ENCODE measurements at regions not wholly inside any gene's neighbourhood (a gene's known extent, or its start where the extent isn't known, plus 50 kb on each side); places are given as distances from the start of the nearest gene placed in this dataset.
"Not testable (repeated sequence)": the region's sequence is repeated elsewhere in the genome, so short reads cannot be mapped to it uniquely, and the experiment has no call there.

DNA sequence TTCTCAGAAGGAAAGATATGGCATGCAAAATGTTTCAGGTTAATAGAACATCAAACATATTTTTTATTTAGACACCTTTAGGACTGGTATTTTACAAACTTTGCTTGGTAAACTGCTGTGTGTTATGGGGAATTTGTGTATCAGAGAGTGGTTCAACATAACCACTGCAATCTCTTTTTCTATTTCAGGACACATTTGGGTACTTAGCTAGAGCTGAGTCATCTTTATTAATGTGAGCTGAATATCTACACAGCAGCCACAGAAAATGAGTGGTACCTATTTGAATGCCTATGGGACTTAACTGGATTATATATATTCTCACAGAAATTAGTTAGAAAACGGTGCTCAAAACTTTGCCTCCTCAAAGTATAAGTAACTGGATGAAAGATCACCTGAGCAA is 179.8 kb downstream of the SPDYE17 start:
- not testable (repeated sequence) for H3K27ac ChIP-seq (ENCODE audit: insufficient read depth, low read length, poor library complexity, severe bottlenecking)

GRCh38 chr7:76851617-76852016 is 180.5 kb downstream of the SPDYE17 start:
- not testable (repeated sequence) for H3K27me3 ChIP-seq (replicated peaks; ENCODE audit: control insufficient read depth, insufficient read depth, low read length, poor library complexity, severe bottlenecking); H3K27ac ChIP-seq (ENCODE audit: insufficient read depth, low read length, poor library complexity, severe bottlenecking); H3K9me3 ChIP-seq (ENCODE audit: control insufficient read depth, low read length); H3K4me3 ChIP-seq (ENCODE audit: insufficient read depth, low read depth, low read length, poor library complexity, severe bottlenecking); H3K4me1 ChIP-seq (ENCODE audit: control insufficient read depth, insufficient read depth, low read length, poor library complexity, severe bottlenecking); H3K36me3 ChIP-seq (ENCODE audit: control insufficient read depth, insufficient read depth, low read length); DNase-seq

More for the DNA sequence above, 179.8 kb downstream of the SPDYE17 start:
- DNase-seq; H3K4me1 ChIP-seq (ENCODE audit: control insufficient read depth, insufficient read depth, low read length, poor library complexity, severe bottlenecking); H3K9me3 ChIP-seq (ENCODE audit: control insufficient read depth, low read length); H3K4me3 ChIP-seq (ENCODE audit: insufficient read depth, low read depth, low read length, poor library complexity, severe bottlenecking); H3K27me3 ChIP-seq (replicated peaks; ENCODE audit: control insufficient read depth, insufficient read depth, low read length, poor library complexity, severe bottlenecking); H3K36me3 ChIP-seq (ENCODE audit: control insufficient read depth, insufficient read depth, low read length): not testable (repeated sequence)

- not testable (repeated sequence) for H3K36me3 ChIP-seq (ENCODE audit: control insufficient read depth, insufficient read depth, low read length); DNase-seq; H3K4me3 ChIP-seq (ENCODE audit: insufficient read depth, low read depth, low read length, poor library complexity, severe bottlenecking); H3K27me3 ChIP-seq (replicated peaks; ENCODE audit: control insufficient read depth, insufficient read depth, low read length, poor library complexity, severe bottlenecking); H3K4me1 ChIP-seq (ENCODE audit: control insufficient read depth, insufficient read depth, low read length, poor library complexity, severe bottlenecking); H3K9me3 ChIP-seq (ENCODE audit: control insufficient read depth, low read length); H3K27ac ChIP-seq (ENCODE audit: insufficient read depth, low read length, poor library complexity, severe bottlenecking)
These were observed 182.1 kb downstream of the SPDYE17 start for GRCh38 chr7:76849887-76850563.

- H3K4me3 ChIP-seq (ENCODE audit: insufficient read depth, low read depth, low read length, poor library complexity, severe bottlenecking); DNase-seq: not testable (repeated sequence)
These were observed 192.3 kb downstream of the SPDYE17 start for GRCh38 chr7:76839879-76840278.

GRCh38 chr7:76839214-76839613 is 192.9 kb downstream of the SPDYE17 start:
- not testable (repeated sequence) for H3K27ac ChIP-seq (ENCODE audit: insufficient read depth, low read length, poor library complexity, severe bottlenecking); H3K4me1 ChIP-seq (ENCODE audit: control insufficient read depth, insufficient read depth, low read length, poor library complexity, severe bottlenecking); H3K4me3 ChIP-seq (ENCODE audit: insufficient read depth, low read depth, low read length, poor library complexity, severe bottlenecking); DNase-seq; H3K9me3 ChIP-seq (ENCODE audit: control insufficient read depth, low read length); H3K27me3 ChIP-seq (replicated peaks; ENCODE audit: control insufficient read depth, insufficient read depth, low read length, poor library complexity, severe bottlenecking); H3K36me3 ChIP-seq (ENCODE audit: control insufficient read depth, insufficient read depth, low read length)

More at GRCh38 chr7:76839879-76840278, 192.3 kb downstream of the SPDYE17 start:
- H3K27ac ChIP-seq (ENCODE audit: insufficient read depth, low read length, poor library complexity, severe bottlenecking); H3K36me3 ChIP-seq (ENCODE audit: control insufficient read depth, insufficient read depth, low read length); H3K9me3 ChIP-seq (ENCODE audit: control insufficient read depth, low read length); H3K27me3 ChIP-seq (replicated peaks; ENCODE audit: control insufficient read depth, insufficient read depth, low read length, poor library complexity, severe bottlenecking); H3K4me1 ChIP-seq (ENCODE audit: control insufficient read depth, insufficient read depth, low read length, poor library complexity, severe bottlenecking): not testable (repeated sequence)

- not testable (repeated sequence) for H3K27ac ChIP-seq (ENCODE audit: insufficient read depth, low read length, poor library complexity, severe bottlenecking); H3K4me3 ChIP-seq (ENCODE audit: insufficient read depth, low read depth, low read length, poor library complexity, severe bottlenecking); H3K27me3 ChIP-seq (replicated peaks; ENCODE audit: control insufficient read depth, insufficient read depth, low read length, poor library complexity, severe bottlenecking); H3K36me3 ChIP-seq (ENCODE audit: control insufficient read depth, insufficient read depth, low read length); DNase-seq; H3K9me3 ChIP-seq (ENCODE audit: control insufficient read depth, low read length); H3K4me1 ChIP-seq (ENCODE audit: control insufficient read depth, insufficient read depth, low read length, poor library complexity, severe bottlenecking)
These were observed 193.8 kb downstream of the SPDYE17 start for GRCh38 chr7:76838357-76838756.

GRCh38 chr7:76829233-76829632 is 202.2 kb upstream of the POMZP3 start:
- H3K36me3 ChIP-seq (ENCODE audit: control insufficient read depth, insufficient read depth, low read length); H3K4me1 ChIP-seq (ENCODE audit: control insufficient read depth, insufficient read depth, low read length, poor library complexity, severe bottlenecking); H3K27ac ChIP-seq (ENCODE audit: insufficient read depth, low read length, poor library complexity, severe bottlenecking); H3K4me3 ChIP-seq (ENCODE audit: insufficient read depth, low read depth, low read length, poor library complexity, severe bottlenecking); H3K27me3 ChIP-seq (replicated peaks; ENCODE audit: control insufficient read depth, insufficient read depth, low read length, poor library complexity, severe bottlenecking); DNase-seq; H3K9me3 ChIP-seq (ENCODE audit: control insufficient read depth, low read length): not testable (repeated sequence)

GRCh38 chr7:76826181-76826580 is 199.1 kb upstream of the POMZP3 start:
- not testable (repeated sequence) for DNase-seq; H3K27me3 ChIP-seq (replicated peaks; ENCODE audit: control insufficient read depth, insufficient read depth, low read length, poor library complexity, severe bottlenecking); H3K4me3 ChIP-seq (ENCODE audit: insufficient read depth, low read depth, low read length, poor library complexity, severe bottlenecking); H3K9me3 ChIP-seq (ENCODE audit: control insufficient read depth, low read length); H3K27ac ChIP-seq (ENCODE audit: insufficient read depth, low read length, poor library complexity, severe bottlenecking); H3K36me3 ChIP-seq (ENCODE audit: control insufficient read depth, insufficient read depth, low read length); H3K4me1 ChIP-seq (ENCODE audit: control insufficient read depth, insufficient read depth, low read length, poor library complexity, severe bottlenecking)

DNA sequence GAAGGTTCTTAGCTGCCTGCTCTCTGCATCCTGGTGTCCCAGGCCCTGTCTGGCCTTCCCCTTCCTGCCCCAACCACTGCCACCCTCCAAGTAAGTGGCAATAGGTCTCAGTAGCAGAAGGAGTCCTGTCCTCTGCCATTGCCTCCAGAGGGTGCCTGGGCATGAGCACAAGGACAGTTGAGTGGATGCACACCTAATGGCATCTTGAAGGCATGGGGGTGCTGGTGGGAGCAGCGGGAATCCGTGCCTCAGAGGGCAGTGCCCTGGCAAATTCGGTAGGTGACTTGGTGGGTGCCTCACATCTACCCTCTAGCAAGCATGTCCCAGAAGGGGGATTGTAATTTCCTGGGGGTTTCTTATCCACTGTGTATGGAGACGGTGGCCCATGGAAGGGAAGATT is 182.8 kb upstream of the POMZP3 start:
- not testable (repeated sequence) for DNase-seq; H3K9me3 ChIP-seq (ENCODE audit: control insufficient read depth, low read length)

GRCh38 chr7:76807588-76808100 is 180.6 kb upstream of the POMZP3 start:
- H3K27me3 ChIP-seq (replicated peaks; ENCODE audit: control insufficient read depth, insufficient read depth, low read length, poor library complexity, severe bottlenecking); H3K36me3 ChIP-seq (ENCODE audit: control insufficient read depth, insufficient read depth, low read length); H3K9me3 ChIP-seq (ENCODE audit: control insufficient read depth, low read length); H3K4me1 ChIP-seq (ENCODE audit: control insufficient read depth, insufficient read depth, low read length, poor library complexity, severe bottlenecking); DNase-seq; H3K27ac ChIP-seq (ENCODE audit: insufficient read depth, low read length, poor library complexity, severe bottlenecking); H3K4me3 ChIP-seq (ENCODE audit: insufficient read depth, low read depth, low read length, poor library complexity, severe bottlenecking): not testable (repeated sequence)

More for the DNA sequence above, 182.8 kb upstream of the POMZP3 start:
- not testable (repeated sequence) for H3K27me3 ChIP-seq (replicated peaks; ENCODE audit: control insufficient read depth, insufficient read depth, low read length, poor library complexity, severe bottlenecking); H3K4me1 ChIP-seq (ENCODE audit: control insufficient read depth, insufficient read depth, low read length, poor library complexity, severe bottlenecking); H3K27ac ChIP-seq (ENCODE audit: insufficient read depth, low read length, poor library complexity, severe bottlenecking); H3K36me3 ChIP-seq (ENCODE audit: control insufficient read depth, insufficient read depth, low read length); H3K4me3 ChIP-seq (ENCODE audit: insufficient read depth, low read depth, low read length, poor library complexity, severe bottlenecking)

All from effector memory CD4-positive, alpha-beta T cell (primary cell).